ENCODE measurements at regions not wholly inside any gene's neighbourhood (a gene's known extent, or its start where the extent isn't known, plus 50 kb on each side); places are given as distances from the start of the nearest gene placed in this dataset.

DNA sequence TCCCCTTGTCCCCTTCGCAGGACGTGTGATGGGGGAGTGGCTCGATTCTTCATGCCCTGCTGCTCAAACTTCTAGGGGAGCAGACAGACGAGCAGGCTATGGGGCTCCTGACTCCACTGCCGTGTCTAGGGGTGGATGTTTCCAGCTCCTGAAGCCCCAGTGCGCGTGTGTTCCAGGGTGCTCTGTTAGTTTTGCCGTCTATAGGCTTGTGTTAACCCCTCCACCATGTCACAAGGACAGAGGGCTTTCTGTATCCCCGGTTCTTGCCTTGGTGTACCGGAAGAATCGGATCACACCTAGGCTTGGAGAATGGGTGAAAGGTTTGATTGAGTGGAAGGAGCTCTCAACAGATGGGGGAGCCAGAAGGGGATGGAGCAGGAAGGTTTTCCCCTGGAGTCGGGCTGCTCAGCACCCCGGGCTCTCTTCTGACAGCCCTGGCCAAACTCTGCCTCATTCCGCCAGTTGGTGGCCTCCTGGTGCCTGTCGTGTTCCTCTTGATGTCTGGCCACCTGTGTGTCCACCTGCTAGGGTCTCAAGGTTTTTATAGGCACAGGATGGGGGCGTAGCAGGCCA, 810.7 kb downstream of the BRD1 start:
- DNase-seq (ENCODE audit: low spot score), result no peak
- TF ChIP-seq, protein P1, sequence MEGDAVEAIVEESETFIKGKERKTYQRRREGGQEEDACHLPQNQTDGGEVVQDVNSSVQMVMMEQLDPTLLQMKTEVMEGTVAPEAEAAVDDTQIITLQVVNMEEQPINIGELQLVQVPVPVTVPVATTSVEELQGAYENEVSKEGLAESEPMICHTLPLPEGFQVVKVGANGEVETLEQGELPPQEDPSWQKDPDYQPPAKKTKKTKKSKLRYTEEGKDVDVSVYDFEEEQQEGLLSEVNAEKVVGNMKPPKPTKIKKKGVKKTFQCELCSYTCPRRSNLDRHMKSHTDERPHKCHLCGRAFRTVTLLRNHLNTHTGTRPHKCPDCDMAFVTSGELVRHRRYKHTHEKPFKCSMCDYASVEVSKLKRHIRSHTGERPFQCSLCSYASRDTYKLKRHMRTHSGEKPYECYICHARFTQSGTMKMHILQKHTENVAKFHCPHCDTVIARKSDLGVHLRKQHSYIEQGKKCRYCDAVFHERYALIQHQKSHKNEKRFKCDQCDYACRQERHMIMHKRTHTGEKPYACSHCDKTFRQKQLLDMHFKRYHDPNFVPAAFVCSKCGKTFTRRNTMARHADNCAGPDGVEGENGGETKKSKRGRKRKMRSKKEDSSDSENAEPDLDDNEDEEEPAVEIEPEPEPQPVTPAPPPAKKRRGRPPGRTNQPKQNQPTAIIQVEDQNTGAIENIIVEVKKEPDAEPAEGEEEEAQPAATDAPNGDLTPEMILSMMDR (IDR thresholded peaks at IDR 0.05; ENCODE audit: extremely low read depth, missing control alignments), result no peak

DNA sequence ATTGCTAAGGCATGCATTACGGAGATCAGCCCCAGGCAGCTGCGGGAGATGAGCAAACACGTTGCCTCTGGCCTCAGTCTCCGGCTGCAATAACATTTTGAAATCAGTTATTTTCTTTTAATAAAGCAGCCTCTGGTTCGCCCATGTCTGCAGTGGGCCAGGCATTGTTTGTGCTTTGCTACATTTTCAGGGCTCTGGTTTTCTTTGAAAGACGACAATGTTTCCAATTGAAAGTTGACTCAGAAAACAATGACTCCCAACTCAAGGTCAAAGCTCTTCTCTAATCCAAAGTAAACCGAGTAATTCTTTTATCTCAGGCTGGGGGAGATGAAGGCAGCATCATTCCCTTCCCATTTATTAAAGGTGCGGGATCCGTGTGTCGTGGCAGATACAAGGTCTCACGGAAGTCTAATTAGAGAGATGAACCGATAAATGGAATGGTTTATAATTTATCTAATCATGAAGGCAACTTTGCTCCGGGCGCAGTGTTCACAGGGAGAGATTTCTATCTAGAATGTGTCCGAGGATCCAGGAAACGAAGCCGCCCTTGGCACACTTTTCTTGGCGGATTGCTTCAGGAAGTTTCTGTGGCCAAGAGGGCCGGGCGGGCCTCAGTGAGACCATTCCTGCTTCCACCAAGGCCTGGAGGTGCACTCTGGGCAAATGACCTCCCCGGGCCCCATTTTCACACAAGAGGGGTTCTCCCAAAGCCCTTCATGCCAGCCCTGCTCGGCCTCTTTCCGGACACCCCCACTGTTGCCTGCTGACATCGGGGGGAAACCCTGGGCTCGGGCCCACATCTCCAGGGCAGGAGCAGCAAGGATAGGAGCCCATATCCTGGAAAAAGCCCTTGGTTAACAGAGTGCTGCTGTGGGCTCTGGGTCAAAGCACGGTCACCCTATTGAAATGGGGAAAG, 811.4 kb downstream of the BRD1 start:
- no peak for DNase-seq (ENCODE audit: low spot score)
- TF ChIP-seq, protein P1 (IDR thresholded peaks at IDR 0.05; ENCODE audit: extremely low read depth, missing control alignments), result no peak

DNA sequence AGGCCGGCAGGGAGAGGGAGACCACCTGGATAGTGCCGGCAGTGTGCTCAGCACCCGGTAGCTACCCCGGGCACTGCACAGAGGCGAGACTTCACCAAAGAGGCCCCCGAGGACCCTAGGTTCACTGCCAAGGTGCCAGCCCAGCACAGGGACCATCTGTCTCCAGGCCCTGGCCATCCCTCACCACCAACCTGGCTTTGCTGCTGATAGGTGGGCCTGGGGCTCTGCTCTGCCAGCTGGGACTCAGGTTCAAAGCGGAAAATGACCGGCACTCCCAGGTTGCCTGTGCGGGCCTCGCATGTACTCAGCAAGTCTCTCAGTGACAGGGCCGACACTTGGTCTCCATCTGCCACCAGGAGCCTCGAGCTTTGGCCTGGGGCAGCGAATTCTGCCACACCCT, 812.2 kb downstream of the BRD1 start:
- TF ChIP-seq, protein P1 (IDR thresholded peaks at IDR 0.05; ENCODE audit: extremely low read depth, missing control alignments), result no peak

DNA sequence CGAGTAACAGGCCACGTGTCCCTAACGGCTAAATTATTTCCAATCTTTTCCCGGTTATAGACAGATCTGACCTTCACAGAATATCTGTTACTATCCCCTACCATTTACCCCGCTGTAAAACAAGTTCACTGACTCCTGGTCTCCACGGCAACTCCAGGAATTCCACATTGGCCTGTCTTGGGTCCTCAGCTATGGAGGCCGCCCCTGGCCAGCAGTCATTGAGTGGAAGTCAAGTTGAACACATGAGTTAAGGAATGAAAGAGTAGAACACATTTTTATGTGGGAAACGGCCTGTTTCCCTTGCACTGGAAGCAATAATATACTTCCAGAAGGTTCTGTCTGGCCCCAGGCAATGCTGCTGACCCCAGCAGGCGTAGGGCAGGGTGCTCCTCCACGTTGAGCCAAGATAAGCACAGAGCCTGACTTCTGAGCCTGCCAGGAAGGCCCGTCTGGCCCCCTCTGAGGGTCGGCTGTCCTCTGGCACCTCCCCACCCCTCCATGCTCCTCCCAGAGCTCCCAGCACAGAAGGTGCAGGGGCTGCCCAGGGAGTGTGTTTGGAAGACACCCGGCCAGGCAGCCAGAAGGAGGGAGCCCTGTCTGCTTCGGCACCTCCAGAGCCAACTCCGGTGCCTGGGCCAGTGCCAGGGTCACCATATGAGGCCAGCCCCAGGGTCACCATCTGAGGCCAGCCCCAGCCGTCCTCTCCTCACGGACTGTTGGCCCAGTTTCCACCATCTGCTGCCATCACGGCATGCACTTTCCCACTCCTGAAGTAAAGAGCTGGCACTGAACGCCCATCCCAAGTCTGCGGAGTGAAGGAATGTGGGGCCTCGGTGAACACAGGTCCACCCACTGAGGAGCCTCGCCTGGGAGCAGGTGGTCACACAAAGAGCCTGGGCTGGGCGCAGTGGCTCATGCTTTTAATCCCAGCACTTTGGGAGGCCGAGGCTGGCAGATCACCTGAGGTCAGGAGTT, 813.2 kb downstream of the BRD1 start:
- TF ChIP-seq, protein P1 (IDR thresholded peaks at IDR 0.05; ENCODE audit: extremely low read depth, missing control alignments), result no peak
- DNase-seq (ENCODE audit: low spot score), result no peak

More for the DNA sequence above, 812.2 kb downstream of the BRD1 start:
- DNase-seq (ENCODE audit: low spot score), result no peak

DNA sequence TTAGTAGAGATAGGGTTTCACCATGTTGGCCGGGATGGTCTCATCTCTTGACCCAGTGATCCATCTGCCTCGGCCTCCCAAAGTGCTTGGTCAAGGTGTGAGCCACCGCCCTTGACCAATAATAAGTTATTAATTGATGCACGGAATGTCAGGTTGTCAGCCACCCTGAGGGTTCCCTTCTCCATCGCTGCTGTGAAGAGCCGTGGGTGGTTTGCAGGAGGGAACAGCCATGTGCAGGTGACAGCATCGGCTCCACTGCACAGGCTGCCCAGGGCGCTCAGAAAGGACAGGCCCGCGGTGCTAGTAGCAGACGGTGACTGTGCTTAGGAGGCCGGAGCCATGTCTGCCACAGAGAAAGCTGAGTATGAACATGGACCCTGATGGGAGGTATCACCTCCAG, 814.0 kb downstream of the BRD1 start:
- DNase-seq (ENCODE audit: low spot score), result no peak
- TF ChIP-seq, protein P1 (IDR thresholded peaks at IDR 0.05; ENCODE audit: extremely low read depth, missing control alignments), result no peak

DNA sequence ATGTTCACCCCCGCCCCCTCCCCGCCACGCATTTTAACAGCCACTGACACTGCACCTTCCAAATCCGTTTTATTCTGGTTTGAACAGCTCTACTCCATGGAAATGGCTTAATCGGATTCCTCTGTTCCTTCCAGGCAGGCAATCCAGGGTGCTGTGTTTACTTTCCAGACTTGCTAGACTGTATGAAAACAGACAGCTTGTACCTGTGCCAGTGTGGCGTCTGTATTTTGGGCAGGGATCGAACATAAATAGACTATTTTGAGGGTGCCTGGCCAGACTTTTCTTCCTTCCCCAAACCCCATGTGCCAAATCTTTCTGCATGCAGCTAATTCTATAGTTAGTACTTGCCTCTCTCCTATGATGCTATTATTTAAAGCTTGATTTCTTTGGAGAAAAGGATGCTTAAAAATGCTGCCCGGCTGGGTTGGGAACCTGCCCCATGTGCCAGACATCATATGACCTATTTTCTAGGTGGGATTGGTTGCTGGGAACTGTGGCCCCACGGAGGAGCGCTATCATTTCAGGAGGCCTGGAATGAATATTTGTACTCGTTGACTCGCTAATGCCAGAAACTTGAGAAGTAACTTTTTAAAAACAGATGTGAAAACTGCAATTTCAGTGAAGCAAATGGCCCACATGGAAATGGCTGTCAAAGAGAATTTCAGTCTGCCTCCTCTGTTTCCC, 814.8 kb downstream of the BRD1 start:
- DNase-seq (ENCODE audit: low spot score), result no peak
- TF ChIP-seq, protein P1 (IDR thresholded peaks at IDR 0.05; ENCODE audit: extremely low read depth, missing control alignments), result no peak

Measured in GM20000 (cell line).